Activated naive CD4-positive, alpha-beta T cell treated with anti-CD3 and anti-CD28 coated beads, Interleukin-2, amount 10 ng/mL, durations not matched to agents 7 days and 5 days (primary cell): ENCODE measurements at regions not wholly inside any gene's neighbourhood (a gene's known extent, or its start where the extent isn't known, plus 50 kb on each side); places are given as distances from the start of the nearest gene placed in this dataset.
"Not testable (repeated sequence)": the region's sequence is repeated elsewhere in the genome, so short reads cannot be mapped to it uniquely, and the experiment has no call there.

ENCODE experiments used
- CTCF ChIA-PET: fragments of 350-600 bp; sonication (Branson Sonifier 250); formaldehyde crosslinking; loops from one replicate; lab custom pipeline; 2021; ENCODE audit warnings: antibody characterized with exemption; lab: Charles Lee
- DNase-seq: peaks from one replicate; pipeline ENCODE4 v3.0.0-alpha.2; 2020
- H3K27ac Mint-ChIP-seq: one replicate; pipeline ENCODE4 v1.8.0; 2021; ENCODE audit warnings: mild to moderate bottlenecking, moderate library complexity, mixed read lengths
- H3K27me3 Mint-ChIP-seq: one replicate; pipeline ENCODE4 v1.8.0; 2021; ENCODE audit warnings: mild to moderate bottlenecking, mixed read lengths
- H3K36me3 Mint-ChIP-seq: one replicate; pipeline ENCODE4 v1.8.0; 2021; ENCODE audit warnings: mixed read lengths
- H3K4me1 Mint-ChIP-seq: one replicate; pipeline ENCODE4 v1.8.0; 2021; ENCODE audit warnings: mixed read lengths
- H3K4me3 Mint-ChIP-seq: one replicate; pipeline ENCODE4 v1.8.0; 2021; ENCODE audit warnings: mild to moderate bottlenecking, moderate library complexity, mixed read lengths
- H3K9me3 Mint-ChIP-seq: one replicate; pipeline ENCODE4 v1.8.0; 2021; ENCODE audit warnings: mixed read lengths

- Mint-ChIP-seq H3K4me3 (no peak overlapping the region), H3K4me1 (no peaks in the 10 kb centered on the region), H3K27ac (no peak overlapping the region), H3K9me3 (peaks cover 4% of the 10 kb centered on the region), H3K36me3 (no peaks in the 10 kb centered on the region), H3K27me3 (no peaks in the 10 kb centered on the region)
- CTCF ChIA-PET: no interaction called here
- DNase-seq: no peak
Observed at GRCh38 chr4:63226229-63226628, 1183.0 kb downstream of the TECRL start.

DNA sequence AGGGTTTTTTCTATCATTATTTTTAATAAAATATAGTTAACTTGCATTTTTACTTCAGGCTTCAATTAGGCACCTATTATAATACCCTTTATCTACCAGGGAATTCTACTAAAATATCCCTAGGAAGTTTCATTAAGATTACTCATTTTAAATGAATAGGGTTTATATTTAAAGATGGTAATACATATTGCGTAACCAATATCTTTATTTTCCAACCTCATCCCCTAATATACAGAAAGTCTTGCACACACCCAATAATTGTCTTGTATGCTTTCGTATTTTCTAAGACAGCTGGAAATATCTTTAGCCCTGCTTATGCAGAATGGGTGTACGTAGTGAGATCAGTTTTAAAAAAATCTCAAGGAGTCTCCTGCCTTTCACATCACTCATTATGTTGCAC lies 1186.8 kb downstream of the TECRL start:
- no peaks in the 10 kb centered on the region for H3K36me3 Mint-ChIP-seq
- DNase-seq: no peak
- no peaks in the 10 kb centered on the region for H3K4me1 Mint-ChIP-seq
- peaks cover 7% of the 10 kb centered on the region for H3K9me3 Mint-ChIP-seq
- CTCF ChIA-PET: no interaction called here
- H3K4me3 Mint-ChIP-seq: no peak overlapping the region
- H3K27me3 Mint-ChIP-seq: no peaks in the 10 kb centered on the region
- H3K27ac Mint-ChIP-seq: no peak overlapping the region

DNA sequence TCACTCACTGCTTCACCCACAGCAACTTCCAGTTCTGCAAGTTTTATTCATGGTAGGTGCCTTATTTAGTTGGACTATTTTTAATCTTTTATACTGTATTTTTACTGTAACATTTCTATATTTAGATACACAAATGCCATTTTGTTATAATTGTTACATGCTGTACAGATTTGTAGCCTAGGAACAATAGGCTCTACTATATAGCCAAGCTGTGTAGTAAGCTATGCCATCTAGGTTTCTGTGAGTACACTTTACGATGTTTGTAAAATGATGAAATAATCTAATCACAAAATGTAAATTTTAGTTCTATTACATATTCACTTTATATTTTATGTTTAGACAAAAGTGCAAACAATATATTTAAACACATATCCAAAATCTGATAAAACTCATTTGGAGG lies 1187.8 kb downstream of the TECRL start:
- CTCF ChIA-PET: no interaction called here
- H3K9me3 Mint-ChIP-seq: peaks cover 10% of the 10 kb centered on the region

GRCh38 chr4:63218856-63219255 lies 1190.4 kb downstream of the TECRL start:
- Mint-ChIP-seq H3K9me3 (peaks cover 15% of the 10 kb centered on the region), H3K27ac (no peak overlapping the region), H3K36me3 (no peaks in the 10 kb centered on the region), H3K27me3 (no peaks in the 10 kb centered on the region), H3K4me3 (no peak overlapping the region), H3K4me1 (no peaks in the 10 kb centered on the region)
- DNase-seq: no peak
- CTCF ChIA-PET: no interaction called here

More for the DNA sequence above, 1187.8 kb downstream of the TECRL start:
- Mint-ChIP-seq H3K36me3 (no peaks in the 10 kb centered on the region), H3K4me1 (no peaks in the 10 kb centered on the region), H3K4me3 (no peak overlapping the region), H3K27me3 (no peaks in the 10 kb centered on the region), H3K27ac (no peak overlapping the region)
- no peak for DNase-seq

DNA sequence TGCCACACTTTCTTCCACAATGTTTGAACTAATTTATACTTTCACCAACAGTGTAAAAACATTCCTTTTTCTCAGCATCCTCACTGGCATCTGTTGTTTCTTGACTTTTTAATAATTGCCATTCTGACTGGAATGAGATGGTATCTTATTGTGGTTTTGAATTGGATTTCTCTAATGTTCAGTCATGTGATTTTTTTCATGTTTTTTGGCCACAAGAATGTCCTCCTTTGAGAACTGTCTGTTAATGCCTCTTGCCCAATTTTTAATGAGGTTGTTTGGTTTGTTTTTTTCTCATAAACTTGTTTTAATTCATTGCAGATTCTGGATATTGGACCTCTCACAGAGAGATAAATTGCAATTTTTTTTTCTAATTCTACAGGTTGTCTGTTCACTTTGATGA lies 1195.2 kb downstream of the TECRL start:
- DNase-seq: no peak
- Mint-ChIP-seq H3K9me3 (peaks cover 20% of the 10 kb centered on the region), H3K27ac (no peak overlapping the region), H3K27me3 (no peaks in the 10 kb centered on the region), H3K4me3 (no peak overlapping the region), H3K36me3 (no peaks in the 10 kb centered on the region), H3K4me1 (no peaks in the 10 kb centered on the region)
- CTCF ChIA-PET: no interaction called here

DNA sequence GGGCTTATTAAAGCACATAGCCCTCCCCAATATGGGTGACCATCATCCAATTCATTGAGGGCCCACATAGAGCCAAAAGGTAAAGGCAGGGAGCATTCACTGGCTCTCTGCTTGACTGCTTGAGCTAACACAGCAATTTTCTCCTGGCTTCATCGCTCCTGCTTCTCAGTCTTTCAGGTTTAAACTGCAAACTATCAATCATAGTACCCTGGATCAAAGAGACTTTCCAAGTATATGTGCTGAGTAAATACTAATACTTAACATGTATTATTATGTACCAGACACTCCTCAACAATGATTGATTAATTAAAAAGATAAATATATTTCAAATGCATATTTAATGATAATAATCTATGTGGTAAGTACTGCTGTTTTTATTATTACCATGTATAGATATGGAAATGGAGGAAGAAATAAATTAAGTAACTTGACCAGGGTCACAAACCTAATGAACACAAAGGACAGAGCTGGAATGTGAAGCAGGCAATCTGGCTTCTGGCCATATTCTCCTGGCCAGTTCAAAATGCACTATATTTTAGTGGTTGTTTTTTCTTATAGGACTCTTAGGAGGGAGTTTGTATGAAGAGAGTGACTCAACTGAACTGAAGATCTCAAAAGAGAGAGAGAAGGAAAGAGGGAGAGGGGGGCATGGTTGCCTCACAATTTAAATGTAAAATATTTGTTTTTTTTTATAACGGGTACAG lies 1197.3 kb downstream of the TECRL start:
- Mint-ChIP-seq H3K27me3 (no peaks in the 10 kb centered on the region), H3K9me3 (peaks cover 14% of the 10 kb centered on the region), H3K4me3 (no peak overlapping the region), H3K4me1 (no peaks in the 10 kb centered on the region), H3K36me3 (no peaks in the 10 kb centered on the region), H3K27ac (no peak overlapping the region)
- DNase-seq: no peak
- CTCF ChIA-PET: no interaction called here

DNA sequence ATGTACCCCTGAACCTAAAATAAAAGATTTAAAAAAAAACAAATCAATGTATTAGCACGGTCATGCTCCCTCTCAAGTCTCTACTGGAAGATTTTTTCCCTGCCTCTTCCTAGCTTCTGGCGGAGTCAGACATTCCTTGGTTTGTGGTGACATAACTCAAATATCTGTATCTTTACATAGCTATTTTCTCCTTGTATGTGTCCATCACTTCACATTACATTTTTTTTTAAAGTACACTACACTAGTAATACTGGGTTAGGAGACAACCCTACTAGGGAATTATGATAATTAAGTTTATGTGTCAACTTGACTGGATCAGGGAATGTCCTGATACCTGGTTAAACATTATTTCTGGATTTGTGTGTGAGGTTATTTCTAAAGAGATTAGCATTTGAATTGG lies 1197.9 kb downstream of the TECRL start:
- DNase-seq: no peak
- H3K36me3 Mint-ChIP-seq: no peaks in the 10 kb centered on the region
- H3K27ac Mint-ChIP-seq: no peak overlapping the region
- no peak overlapping the region for H3K4me3 Mint-ChIP-seq
- CTCF ChIA-PET: no interaction called here
- no peaks in the 10 kb centered on the region for H3K27me3 Mint-ChIP-seq
- H3K9me3 Mint-ChIP-seq: peaks cover 10% of the 10 kb centered on the region
- no peaks in the 10 kb centered on the region for H3K4me1 Mint-ChIP-seq

- H3K4me3 Mint-ChIP-seq, H3K36me3 Mint-ChIP-seq, DNase-seq, H3K4me1 Mint-ChIP-seq, H3K27ac Mint-ChIP-seq, H3K27me3 Mint-ChIP-seq, CTCF ChIA-PET: not testable (repeated sequence)
- peaks cover 13% of the 10 kb centered on the region for H3K9me3 Mint-ChIP-seq
Observed at GRCh38 chr4:63193029-63193428, 1216.2 kb downstream of the TECRL start.

DNA sequence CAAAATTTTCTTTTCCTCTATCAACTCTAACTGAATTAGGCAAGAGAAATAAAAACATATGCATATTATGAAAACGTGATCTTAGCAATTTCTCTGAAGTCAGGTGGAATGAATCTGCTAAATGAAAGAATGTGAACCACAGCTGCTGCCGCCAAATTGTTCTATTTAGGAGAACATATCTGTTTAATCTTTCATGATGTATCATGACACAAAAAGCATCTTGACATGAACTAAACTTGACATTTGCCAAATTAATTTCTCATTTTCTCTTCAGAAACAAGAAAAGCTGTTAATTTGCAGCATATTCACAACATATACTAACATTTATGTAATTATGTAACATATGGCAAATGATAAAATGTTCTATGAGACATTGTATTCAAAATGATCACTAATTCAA lies 1237.9 kb downstream of the TECRL start:
- no peaks in the 10 kb centered on the region for H3K36me3 Mint-ChIP-seq
- H3K27me3 Mint-ChIP-seq: no peaks in the 10 kb centered on the region
- H3K27ac Mint-ChIP-seq: no peak overlapping the region
- CTCF ChIA-PET: no interaction called here
- peaks cover 8% of the 10 kb centered on the region for H3K9me3 Mint-ChIP-seq
- H3K4me3 Mint-ChIP-seq: no peak overlapping the region
- H3K4me1 Mint-ChIP-seq: no peaks in the 10 kb centered on the region
- no peak for DNase-seq

- Mint-ChIP-seq H3K27ac (no peak overlapping the region), H3K4me3 (no peak overlapping the region), H3K9me3 (peaks cover 8% of the 10 kb centered on the region), H3K4me1 (no peaks in the 10 kb centered on the region), H3K36me3 (no peaks in the 10 kb centered on the region), H3K27me3 (no peaks in the 10 kb centered on the region)
- CTCF ChIA-PET: no interaction called here
- DNase-seq: no peak
Observed at GRCh38 chr4:63170923-63171322, 1238.3 kb downstream of the TECRL start.

DNA sequence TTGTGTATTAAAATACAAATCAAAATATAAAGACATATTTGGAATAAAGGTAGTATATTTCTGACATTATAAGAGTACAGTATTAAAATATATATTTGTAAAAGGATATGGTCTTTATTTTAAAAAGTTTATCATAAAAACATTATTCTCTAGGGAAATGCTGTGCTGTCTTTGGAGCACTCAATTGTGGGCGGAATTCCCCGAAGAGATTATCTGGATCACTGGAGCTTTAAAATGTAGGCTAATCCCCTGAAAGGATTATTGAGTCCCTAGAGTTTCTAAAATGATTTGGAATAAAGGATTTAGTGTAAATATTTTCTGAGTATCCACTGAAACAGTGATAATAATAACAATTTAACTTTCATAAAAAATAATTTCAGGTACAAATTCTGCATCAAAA lies 1239.4 kb downstream of the TECRL start:
- Mint-ChIP-seq H3K36me3 (no peaks in the 10 kb centered on the region), H3K4me1 (no peaks in the 10 kb centered on the region), H3K9me3 (peaks cover 13% of the 10 kb centered on the region), H3K4me3 (no peak overlapping the region), H3K27ac (no peak overlapping the region), H3K27me3 (no peaks in the 10 kb centered on the region)
- CTCF ChIA-PET: no interaction called here
- no peak for DNase-seq

DNA sequence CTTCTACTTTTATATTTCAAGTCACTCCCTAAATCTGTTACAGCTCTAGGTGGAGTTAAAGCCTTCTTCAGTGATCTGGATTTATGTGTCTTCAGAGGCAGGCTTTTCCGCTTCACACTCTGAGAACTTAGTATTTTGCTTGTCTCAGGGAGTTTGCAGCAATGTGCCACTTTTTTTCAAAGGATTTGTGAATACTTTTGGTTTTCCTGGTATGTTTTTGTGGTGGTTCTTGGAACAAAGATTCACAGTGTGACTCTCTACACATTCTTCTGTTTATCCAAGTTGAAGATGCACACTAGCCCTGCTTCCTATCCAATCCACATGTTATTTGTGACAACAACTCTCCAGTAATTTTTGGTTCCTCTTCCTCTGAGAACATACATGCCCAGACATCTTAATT lies 1253.7 kb downstream of the TECRL start:
- CTCF ChIA-PET: no interaction called here

GRCh38 chr4:63123441-63123840 lies 1285.8 kb downstream of the TECRL start:
- Mint-ChIP-seq H3K36me3 (no peaks in the 10 kb centered on the region), H3K27me3 (no peaks in the 10 kb centered on the region), H3K9me3 (peaks cover 9% of the 10 kb centered on the region), H3K4me1 (no peaks in the 10 kb centered on the region), H3K27ac (no peak overlapping the region), H3K4me3 (no peak overlapping the region)
- CTCF ChIA-PET: no interaction called here
- no peak for DNase-seq

More for the DNA sequence above, 1253.7 kb downstream of the TECRL start:
- Mint-ChIP-seq H3K27ac (no peak overlapping the region), H3K9me3 (peaks cover 17% of the 10 kb centered on the region), H3K27me3 (no peaks in the 10 kb centered on the region), H3K4me1 (no peaks in the 10 kb centered on the region), H3K36me3 (no peaks in the 10 kb centered on the region), H3K4me3 (no peak overlapping the region)
- DNase-seq: no peak

GRCh38 chr4:63122955-63123354 lies 1286.3 kb downstream of the TECRL start:
- DNase-seq: no peak
- Mint-ChIP-seq H3K4me3 (no peak overlapping the region), H3K27ac (no peak overlapping the region), H3K27me3 (no peaks in the 10 kb centered on the region), H3K9me3 (peaks cover 9% of the 10 kb centered on the region), H3K4me1 (no peaks in the 10 kb centered on the region), H3K36me3 (no peaks in the 10 kb centered on the region)
- CTCF ChIA-PET: no interaction called here

- CTCF ChIA-PET: no interaction called here
Observed at GRCh38 chr4:63106600-63106999, 1302.7 kb downstream of the TECRL start.

More at GRCh38 chr4:63106600-63106999, 1302.7 kb downstream of the TECRL start:
- no peak overlapping the region for H3K27ac Mint-ChIP-seq
- H3K4me3 Mint-ChIP-seq: no peak overlapping the region
- H3K36me3 Mint-ChIP-seq: no peaks in the 10 kb centered on the region
- DNase-seq: no peak
- peaks cover 15% of the 10 kb centered on the region for H3K9me3 Mint-ChIP-seq
- H3K4me1 Mint-ChIP-seq: no peaks in the 10 kb centered on the region
- H3K27me3 Mint-ChIP-seq: no peaks in the 10 kb centered on the region
